ENCODE measurements at regions not wholly inside any gene's neighbourhood (a gene's known extent, or its start where the extent isn't known, plus 50 kb on each side); places are given as distances from the start of the nearest gene placed in this dataset.

DNA sequence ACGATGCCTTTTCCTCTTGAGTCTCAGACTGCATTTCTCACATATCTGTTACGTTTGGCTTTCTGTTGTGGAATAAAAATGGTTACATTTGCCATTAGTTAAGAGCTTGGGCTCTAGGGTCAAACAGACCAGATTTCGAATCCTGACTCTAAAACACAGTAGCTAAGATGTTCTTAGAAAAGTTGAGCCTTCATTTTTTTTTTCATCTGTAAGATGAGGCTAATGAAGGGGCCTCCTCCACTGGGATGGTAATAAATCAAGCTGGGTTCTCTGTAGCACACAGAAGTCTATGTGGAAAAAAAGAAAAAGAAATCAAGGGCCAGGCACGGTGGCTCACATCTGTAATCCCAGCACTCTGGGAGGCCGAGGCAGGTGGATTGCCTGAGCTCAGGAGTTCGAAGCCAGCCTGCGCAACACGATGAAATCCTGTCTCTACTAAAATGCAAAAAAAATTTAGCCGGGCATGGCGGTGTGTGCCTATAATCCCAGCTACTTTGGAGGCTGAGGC is 49.9 kb upstream of the CAPRIN1 start:
- TF ChIP-seq FOXP2 (optimal IDR thresholded peaks at IDR 0.05; ENCODE audit: borderline replicate concordance, extremely low read depth, extremely low read length, insufficient read depth): no peak

DNA sequence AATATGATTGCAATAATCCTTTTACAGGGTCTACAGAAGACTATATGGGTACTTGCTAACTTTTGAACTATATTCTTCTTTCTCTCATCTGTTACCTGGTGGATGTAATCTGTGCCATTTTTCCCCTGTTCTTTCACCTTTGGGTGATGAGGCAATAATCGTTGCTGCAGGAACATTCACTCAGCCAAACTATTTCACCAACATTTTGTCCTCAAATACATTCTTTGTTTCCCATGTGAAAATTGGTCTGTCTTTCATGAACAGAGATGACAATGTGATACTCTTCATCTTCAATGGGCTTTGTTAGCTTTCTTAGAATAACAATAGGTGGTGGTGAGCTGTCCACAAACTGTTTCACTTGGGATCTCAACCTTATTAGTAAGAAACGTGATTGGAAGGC is 52.1 kb upstream of the CAPRIN1 start:
- TF ChIP-seq FOXP2 (optimal IDR thresholded peaks at IDR 0.05; ENCODE audit: borderline replicate concordance, extremely low read depth, extremely low read length, insufficient read depth): no peak
- TF ChIP-seq, protein P1, sequence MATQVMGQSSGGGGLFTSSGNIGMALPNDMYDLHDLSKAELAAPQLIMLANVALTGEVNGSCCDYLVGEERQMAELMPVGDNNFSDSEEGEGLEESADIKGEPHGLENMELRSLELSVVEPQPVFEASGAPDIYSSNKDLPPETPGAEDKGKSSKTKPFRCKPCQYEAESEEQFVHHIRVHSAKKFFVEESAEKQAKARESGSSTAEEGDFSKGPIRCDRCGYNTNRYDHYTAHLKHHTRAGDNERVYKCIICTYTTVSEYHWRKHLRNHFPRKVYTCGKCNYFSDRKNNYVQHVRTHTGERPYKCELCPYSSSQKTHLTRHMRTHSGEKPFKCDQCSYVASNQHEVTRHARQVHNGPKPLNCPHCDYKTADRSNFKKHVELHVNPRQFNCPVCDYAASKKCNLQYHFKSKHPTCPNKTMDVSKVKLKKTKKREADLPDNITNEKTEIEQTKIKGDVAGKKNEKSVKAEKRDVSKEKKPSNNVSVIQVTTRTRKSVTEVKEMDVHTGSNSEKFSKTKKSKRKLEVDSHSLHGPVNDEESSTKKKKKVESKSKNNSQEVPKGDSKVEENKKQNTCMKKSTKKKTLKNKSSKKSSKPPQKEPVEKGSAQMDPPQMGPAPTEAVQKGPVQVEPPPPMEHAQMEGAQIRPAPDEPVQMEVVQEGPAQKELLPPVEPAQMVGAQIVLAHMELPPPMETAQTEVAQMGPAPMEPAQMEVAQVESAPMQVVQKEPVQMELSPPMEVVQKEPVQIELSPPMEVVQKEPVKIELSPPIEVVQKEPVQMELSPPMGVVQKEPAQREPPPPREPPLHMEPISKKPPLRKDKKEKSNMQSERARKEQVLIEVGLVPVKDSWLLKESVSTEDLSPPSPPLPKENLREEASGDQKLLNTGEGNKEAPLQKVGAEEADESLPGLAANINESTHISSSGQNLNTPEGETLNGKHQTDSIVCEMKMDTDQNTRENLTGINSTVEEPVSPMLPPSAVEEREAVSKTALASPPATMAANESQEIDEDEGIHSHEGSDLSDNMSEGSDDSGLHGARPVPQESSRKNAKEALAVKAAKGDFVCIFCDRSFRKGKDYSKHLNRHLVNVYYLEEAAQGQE (IDR thresholded peaks at IDR 0.05; ENCODE audit: insufficient read depth in 1 of 2, low read depth in 2 of 2, low read length in 2 of 2): no peak
- no peak for TF ChIP-seq POLR2AphosphoS5 (IDR thresholded peaks at IDR 0.05; ENCODE audit: low read depth, low read length)

DNA sequence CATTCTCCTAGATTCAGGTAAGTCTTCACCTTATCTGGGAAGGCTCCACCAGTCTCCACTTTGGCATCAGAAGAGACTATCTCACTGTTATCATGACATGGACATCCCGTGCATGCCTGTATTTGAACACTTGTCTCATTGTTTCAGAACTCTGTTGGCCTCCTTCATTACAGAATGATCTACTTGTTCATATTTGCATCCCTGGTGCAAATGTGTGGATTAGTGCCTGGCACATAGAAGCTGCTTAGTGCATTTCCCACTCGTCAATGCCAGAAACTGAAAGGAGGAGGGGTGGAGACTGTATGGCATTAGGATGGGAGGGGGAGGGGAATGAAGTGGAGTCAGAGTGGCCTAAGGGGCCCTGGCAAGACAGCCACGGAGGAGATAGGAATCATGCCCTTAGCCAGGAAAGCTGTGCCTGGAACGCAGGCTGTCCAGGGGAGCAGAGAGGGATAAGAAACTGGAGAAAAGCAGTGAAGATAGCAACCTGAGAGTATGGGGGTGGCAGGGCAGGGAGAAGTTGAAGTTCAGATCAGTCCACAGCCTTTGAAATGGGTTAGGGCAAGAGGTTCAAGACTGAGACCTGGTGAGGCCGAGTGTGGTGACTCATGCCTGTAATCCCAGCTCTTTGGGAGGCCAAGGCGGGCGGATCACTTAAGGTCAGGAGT is 53.8 kb upstream of the CAPRIN1 start:
- TF ChIP-seq SIN3A (IDR thresholded peaks at IDR 0.05; ENCODE audit: borderline replicate concordance, insufficient read depth, low read length): no peak
- no peak for TF ChIP-seq TAF1 (IDR thresholded peaks at IDR 0.05; ENCODE audit: borderline replicate concordance, insufficient read depth, low read length)
- no peak for TF ChIP-seq FOXP2 (optimal IDR thresholded peaks at IDR 0.05; ENCODE audit: borderline replicate concordance, extremely low read depth, extremely low read length, insufficient read depth)
- no peak for TF ChIP-seq POLR2AphosphoS5 (IDR thresholded peaks at IDR 0.05; ENCODE audit: low read depth, low read length)
- TF ChIP-seq, protein P1 (IDR thresholded peaks at IDR 0.05; ENCODE audit: insufficient read depth in 1 of 2, low read depth in 2 of 2, low read length in 2 of 2): no peak

DNA sequence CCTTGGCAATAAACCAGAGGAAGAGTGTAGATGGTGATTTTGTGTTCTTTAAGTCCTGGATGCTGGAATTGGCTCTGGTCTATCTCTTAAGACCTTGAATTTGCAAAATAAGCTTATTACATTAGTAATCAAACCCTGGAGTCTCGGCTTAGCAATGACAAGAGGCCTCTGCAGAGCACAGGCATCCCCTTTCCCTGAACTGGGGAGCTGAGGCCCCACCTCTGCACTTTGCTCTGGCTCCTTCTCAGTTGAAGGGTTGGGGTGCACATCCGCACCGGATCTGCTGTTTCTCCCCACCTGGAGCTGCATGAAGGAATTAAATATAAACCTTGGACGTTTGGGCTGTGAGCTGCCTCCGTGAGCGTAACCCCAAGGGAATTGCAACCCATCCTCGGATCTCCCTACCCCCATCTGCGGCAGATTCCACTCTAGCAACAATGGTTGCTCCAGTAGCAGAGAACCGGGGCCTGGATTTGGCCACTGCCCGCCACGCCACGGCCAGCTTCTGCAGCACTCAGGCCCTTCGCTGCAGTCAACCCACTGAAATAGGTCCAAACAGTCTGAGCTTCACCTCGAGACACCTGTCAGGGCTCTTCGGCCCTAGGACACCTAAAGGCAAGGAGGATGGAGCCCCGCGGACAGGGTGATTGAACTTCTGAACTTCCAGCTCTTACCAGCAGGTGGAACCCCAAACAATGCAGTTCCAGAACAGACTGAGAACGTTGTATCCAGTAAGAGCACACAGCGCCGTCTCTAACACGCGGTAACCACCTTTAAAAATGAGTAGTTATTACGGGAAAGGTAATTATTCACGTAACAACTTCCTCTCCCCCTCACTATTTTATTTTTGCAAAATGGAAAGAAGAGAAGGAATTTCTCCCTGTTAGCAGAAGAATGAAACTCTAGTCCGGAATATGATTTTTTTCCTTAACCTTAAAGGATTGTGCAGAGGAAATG is 54.8 kb upstream of the CAPRIN1 start:
- TF ChIP-seq SIN3A (IDR thresholded peaks at IDR 0.05; ENCODE audit: borderline replicate concordance, insufficient read depth, low read length): no peak
- TF ChIP-seq, protein P1 (IDR thresholded peaks at IDR 0.05; ENCODE audit: insufficient read depth in 1 of 2, low read depth in 2 of 2, low read length in 2 of 2): 0 out of 4 replicates have a peak, but pooled peaks of 1 of the 2 experiments have one; percentile 34

DNA sequence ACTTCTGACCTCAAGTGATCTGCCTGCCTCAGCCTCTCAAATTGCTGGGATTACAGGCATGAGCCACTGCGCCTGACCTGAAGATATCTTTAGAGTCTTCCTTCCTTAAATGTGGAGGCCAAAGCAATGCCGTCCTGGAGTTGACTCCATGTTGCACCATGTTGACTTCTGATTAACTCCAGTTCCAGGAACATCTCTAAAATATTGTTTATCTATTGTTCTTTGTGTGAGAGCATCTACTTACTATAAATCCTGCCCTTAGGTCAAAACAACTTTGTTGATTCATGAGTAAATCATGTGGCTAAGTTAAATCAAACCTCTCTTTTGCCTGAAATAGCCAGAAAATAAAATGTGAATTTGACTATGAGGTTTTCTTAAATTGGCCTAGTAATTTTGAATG is 56.6 kb upstream of the CAPRIN1 start:
- no peak for TF ChIP-seq TAF1 (IDR thresholded peaks at IDR 0.05; ENCODE audit: borderline replicate concordance, insufficient read depth, low read length)
- no peak for TF ChIP-seq SIN3A (IDR thresholded peaks at IDR 0.05; ENCODE audit: borderline replicate concordance, insufficient read depth, low read length)
- no peak for TF ChIP-seq FOXP2 (optimal IDR thresholded peaks at IDR 0.05; ENCODE audit: borderline replicate concordance, extremely low read depth, extremely low read length, insufficient read depth)
- TF ChIP-seq, protein P1 (IDR thresholded peaks at IDR 0.05; ENCODE audit: insufficient read depth in 1 of 2, low read depth in 2 of 2, low read length in 2 of 2): no peak
- TF ChIP-seq POLR2AphosphoS5 (IDR thresholded peaks at IDR 0.05; ENCODE audit: low read depth, low read length): no peak

Data from PFSK-1 (cell line).